Head of caudate nucleus (tissue), 42 donors: ENCODE measurements at regions not wholly inside any gene's neighbourhood (a gene's known extent, or its start where the extent isn't known, plus 50 kb on each side); places are given as distances from the start of the nearest gene placed in this dataset.

Experiments used
- DNase-seq, 42 donors: peaks; one replicate each; pipeline versions ENCODE4 v3.0.0 to v3.0.0-alpha.2; 2020 to 2021; ENCODE audit warnings: mixed read lengths in 7 of 42
- intact Hi-C: fragments of 100-400 bp; cut with DNase I; formaldehyde crosslinking; loops from one replicate; pipeline ENCODE4 v1.15.0; 2022

DNA sequence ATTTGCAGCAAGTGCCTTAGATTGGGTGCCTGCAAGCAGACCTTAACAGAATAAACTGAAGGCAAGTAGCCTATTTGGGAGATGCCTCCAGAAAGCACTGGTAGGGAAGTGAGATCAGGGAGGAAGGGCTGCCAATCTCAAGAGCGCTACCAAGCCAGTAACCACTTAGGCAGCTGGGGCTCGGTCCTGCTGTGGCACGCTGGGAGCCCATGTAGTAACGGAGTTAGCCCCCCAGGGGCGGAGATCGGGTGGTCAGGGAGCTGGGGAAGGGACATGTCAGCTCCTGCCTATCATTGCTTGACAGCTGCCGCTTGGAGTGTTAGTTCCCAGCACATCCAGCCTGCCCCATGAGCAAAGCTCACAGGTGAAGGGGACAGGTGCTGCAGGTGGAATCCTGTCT, 127.0 kb downstream of the CEBPB start:
- intact Hi-C loops, result no loop called here
- peak in 3 of 42 donors; percentile 21 to 34 (median 29) for DNase-seq

DNA sequence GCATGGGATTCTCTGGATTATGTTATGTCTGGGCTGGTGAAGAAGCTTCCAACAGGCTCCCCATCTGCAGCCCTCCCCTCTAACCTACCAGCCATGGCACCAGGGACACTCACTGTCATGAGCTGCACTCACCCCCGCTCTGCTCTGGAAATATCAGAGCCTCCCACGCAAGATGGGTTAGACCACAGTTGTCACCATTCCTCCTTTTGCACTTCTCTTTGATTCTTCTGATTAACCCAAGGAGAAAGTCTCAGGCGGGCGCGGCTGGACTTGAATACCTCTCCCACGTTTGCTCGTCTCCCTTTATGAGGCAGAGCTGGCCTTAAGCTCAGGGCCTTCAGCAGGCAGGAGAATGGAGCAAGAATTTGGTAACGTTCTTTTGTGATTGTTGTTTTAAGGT, 128.1 kb downstream of the CEBPB start:
- peak in 17 of 42 donors; percentile 31 to 75 (median 45) for DNase-seq
- intact Hi-C loops, result no loop called here

GRCh38 chr20:50320005-50320900, 129.6 kb downstream of the CEBPB start:
- intact Hi-C loops, result no loop called here
- peak in 1 of 42 donors; percentile 2 for DNase-seq

DNA sequence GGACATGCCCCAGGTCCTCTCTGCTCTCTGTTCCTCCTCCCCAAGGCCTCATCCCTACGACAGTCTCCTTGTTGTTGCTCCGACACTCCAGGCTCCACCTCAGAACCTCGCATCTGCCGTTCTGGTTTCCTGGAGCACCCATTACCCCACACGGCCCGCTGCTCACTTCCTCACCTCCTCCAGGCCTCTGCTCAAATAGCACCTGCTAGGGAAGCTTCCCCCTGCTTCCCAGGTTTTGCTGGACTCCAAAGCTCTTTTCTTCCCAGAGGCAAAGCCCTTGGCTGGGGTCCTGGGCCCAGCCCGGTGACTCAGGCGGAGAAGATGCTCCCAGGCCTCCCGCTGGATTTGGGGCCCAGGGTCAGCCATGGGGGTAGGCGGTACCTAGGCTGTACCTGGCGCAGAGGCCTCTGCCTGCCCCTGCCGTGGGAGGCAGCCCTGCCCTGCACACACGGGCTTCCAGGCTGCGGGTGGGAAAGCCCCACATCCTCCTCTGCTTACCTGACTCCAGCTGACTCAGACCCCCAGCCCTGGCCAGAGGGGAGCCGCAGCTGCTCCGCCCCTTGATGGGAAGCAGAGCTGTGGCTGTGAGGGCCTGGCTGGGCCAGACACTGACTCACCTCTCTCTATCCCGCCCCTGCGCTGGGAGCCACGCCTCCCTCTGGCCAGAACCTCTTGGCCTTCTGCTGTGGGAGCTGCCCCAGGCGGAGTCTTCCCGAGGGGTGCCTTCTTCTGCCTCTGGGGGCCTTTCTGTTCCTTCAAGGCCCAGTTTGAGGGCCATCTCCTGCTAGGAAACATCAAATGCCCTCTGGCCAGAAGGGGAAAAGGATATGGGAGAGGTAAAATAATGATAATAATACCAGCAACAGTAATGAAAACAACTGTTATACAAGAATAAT, 130.5 kb downstream of the CEBPB start:
- DNase-seq, result peak in 3 of 42 donors; percentile 27 to 57 (median 35)

DNA sequence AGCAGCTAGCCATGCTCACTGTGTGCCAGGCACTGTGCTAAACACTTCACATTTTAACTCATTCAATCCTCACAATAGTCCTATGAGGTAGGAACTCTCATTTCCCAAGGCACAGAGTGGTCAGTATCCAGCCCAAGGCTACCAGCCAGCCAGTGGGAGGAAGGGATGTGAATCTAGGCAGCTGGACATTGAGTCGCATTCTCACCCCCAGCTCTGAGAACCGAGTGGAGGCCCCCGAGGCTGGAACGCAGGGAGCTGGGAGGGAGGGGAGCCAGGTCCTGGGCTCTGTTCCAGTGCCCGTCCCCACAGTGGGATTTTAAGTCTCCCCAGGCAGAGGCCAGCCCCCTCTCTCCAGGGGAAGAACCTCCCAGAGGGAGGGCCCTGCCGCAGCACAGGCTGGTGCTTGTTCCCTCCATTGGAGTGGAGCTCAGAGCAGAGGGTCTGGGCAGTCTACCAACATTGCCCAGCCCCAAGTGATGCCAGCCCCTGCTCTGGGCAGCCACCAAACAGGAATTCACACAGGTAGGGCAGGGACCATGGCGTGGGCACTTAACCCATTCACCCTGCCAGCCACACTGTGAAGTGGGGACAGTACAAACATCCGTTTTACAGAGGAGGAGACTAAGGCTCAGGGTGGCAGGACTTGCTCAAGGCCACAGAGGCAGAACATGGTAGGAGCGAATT, 131.3 kb downstream of the CEBPB start:
- intact Hi-C loops, result no loop called here
- DNase-seq, result peak in 2 of 42 donors; percentile 25 to 31

More for the DNA sequence above, 130.5 kb downstream of the CEBPB start:
- intact Hi-C loops, result no loop called here

DNA sequence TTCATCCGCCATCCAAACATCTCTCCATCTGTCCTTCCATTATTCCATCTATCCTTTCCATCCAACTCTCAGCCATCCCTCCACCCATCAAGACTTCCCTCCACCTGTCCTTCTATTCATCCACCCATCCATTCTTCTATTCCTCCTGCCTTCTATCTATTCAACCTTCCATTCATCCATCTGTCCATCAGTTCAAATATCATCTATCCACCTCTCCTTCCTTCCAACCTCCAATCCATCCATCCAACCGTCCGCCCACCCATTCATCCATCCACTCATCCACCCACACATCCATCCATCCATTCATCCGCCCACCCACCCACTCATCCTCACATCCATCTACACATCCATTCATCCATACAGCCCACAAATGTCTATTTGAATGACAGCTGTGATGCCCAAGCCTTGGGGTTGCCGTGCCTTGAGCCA, 132.1 kb downstream of the CEBPB start:
- intact Hi-C loops, result no loop called here

DNA sequence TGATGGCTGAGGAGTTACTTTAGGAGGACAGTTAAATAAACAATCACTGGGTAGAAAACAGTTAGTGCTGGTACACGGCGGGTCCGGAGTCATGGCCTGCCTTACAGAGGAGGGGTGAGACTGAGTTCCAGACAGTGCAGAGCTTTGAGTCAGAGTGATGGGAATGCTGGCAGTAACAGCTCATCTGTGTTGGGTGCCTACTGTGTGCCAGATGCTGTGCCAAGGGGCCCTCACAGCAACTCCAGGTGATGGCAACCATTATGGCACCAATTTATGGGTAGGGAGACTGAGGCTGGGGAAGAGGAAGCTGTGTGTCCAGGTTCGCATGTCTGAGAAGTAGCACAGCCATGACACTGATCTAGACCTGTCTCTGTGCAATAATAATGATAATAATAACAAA, 132.6 kb downstream of the CEBPB start:
- intact Hi-C loops, result no loop called here

More for the DNA sequence above, 132.1 kb downstream of the CEBPB start:
- peak in 1 of 42 donors; percentile 2 for DNase-seq

DNA sequence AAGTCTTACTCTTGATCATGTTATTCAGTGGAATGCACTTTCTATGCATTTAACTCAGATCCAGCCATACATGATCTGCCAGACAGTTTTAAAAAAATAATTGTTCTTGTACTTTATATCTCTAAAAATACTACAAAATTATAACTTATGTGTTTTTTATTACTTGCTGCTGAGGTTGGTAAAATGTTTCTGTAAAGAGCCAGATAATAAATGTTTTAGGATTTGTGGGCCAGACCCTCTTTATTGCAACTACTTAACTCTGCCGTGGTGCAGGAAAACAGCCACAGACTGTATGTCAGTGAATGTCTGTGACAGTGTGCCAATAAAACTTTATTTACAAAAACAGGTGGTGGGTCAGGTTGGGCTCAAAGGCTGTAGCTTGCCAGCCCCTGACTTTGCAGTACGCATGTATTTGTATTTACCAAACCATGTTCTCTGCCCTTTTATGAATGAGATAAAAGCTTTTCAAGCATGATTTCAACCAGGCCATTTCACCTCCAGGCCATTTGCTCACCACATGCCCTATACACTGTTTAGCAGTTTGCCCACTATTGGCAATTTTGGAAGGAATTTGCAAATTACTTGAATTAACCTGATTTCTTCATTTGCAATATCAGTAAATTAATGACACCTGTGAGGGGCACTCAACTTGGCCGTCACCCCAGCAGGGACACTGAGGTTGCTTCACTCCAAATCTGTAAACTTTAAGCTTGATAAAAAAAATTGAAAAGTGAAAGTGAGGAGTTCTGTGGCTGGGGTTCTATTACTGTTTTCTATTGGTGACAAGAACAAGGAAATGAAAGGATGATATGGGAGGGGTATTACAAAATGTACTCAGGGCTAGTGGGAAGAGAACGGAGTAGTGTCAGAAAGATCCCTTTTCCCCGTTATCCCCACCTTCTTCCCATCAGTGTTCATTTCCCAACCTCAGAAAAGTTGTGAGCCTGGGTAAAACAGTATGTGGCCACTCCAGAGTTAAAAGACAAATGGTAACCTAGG, 133.4 kb downstream of the CEBPB start:
- intact Hi-C loops, result no loop called here
- peak in 1 of 42 donors; percentile 7 for DNase-seq

More for the DNA sequence above, 132.6 kb downstream of the CEBPB start:
- DNase-seq, result peak in 1 of 42 donors; percentile 1

DNA sequence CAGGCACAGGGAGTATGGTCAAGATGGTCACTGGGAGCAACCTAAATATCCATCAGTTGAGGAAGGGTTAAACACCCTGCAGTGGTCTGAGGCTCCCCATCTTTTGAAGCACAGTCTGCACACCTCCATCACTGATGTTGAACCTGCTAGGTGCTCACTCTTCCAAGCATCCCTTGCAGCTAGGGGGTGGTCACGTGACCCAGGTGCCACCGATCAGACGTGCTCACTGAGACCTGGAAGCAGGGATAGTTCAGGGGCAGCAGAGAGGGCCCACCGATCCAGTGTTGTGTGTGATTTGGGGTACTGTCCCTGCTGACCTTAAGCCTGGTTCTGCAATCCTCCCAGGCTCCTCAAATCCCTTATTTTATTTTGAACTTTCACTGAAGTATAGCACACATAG, 134.6 kb downstream of the CEBPB start:
- DNase-seq, result peak in 1 of 42 donors; percentile 1
- intact Hi-C loops, result no loop called here

GRCh38 chr20:50325651-50326050, 135.0 kb downstream of the CEBPB start:
- intact Hi-C loops, result no loop called here
- DNase-seq, result no peak

DNA sequence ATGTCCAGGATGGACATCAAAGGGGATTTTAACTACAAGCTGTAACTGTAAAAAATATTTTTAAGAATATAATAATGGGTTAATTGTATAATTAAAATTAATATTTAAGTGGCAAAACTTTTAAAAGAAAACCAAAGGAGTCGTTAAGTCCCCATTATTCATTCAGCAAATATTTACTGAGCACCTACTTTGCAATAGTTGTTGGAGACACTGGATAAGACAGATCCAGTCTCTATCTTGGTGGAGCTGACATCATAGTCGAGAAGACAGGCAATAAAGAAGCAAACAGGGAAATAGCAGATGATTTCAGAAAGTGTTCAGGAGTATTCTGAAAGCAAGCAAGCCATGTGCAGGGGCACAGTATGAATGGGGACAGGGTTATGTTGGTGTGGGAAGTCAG, 137.0 kb downstream of the CEBPB start:
- no peak for DNase-seq
- intact Hi-C loops, result no loop called here

- peak in 1 of 42 donors; percentile 2 for DNase-seq
- intact Hi-C loops, result no loop called here
Observed at GRCh38 chr20:50328222-50328979, 137.8 kb downstream of the CEBPB start.

DNA sequence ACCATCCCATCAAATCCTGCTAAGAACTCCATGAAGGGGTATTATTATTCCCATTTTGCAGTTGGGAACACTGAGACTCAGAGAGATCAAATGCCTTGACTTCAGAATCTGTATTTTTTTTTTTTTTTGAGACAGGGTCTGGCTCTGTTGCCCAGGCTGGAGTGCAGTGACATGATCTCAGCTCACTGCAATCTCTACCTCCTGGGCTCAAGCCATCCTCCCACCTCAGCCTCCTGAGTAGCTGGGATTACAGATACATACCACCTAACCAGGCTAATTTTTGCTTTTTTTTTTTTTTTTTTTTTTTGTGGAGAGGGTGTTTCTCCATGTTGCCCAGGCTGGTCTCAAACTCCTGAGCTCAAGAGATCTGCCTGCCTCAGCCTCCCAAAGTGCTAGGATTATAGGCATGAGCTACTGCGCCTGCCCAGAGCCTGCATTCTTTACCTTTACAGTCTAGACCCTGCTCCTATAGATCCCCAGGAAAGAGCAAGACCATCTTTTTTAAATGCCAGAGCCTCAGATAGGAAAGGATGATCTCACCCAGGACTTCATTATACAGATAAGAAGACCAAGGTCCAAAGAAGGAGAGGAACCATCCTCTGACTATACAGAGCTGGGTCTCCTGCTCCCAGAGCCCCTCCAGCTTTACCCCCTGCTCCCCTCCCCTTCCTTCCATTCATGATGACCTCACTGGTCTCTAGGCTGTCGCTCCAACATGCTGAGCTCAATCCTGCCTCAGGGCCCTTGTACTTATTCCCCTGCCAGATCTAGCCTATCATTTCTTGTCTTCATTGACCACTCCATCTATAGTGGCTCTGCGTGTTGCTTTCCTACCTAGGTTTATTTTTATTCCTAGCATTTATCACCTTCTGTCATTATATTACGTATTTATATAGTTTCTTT, 138.6 kb downstream of the CEBPB start:
- no peak for DNase-seq
- intact Hi-C loops, result no loop called here

- intact Hi-C loops, result no loop called here
- no peak for DNase-seq
Observed at GRCh38 chr20:50329981-50330503, 139.4 kb downstream of the CEBPB start.

- peak in 1 of 42 donors; percentile 35 for DNase-seq
- intact Hi-C loops, result no loop called here
Observed at GRCh38 chr20:50330504-50331313, 140.1 kb downstream of the CEBPB start.
